Loucy (cell line): ENCODE measurements at regions not wholly inside any gene's neighbourhood (a gene's known extent, or its start where the extent isn't known, plus 50 kb on each side); places are given as distances from the start of the nearest gene placed in this dataset.

Source experiments
- CTCF ChIP-seq: fragments of 200-600 bp; sonication (generic); conservative IDR thresholded peaks from 2 replicates; pipeline ENCODE4 v1.5.1; 2014; ENCODE audit warnings: mild to moderate bottlenecking, antibody characterized with exemption, low read length
- EZH2phosphoT487 ChIP-seq: fragments of 200-600 bp; IDR thresholded peaks from 2 replicates; pipeline ENCODE4 v1.6.1; 2018; ENCODE audit warnings: antibody characterized with exemption, mild to moderate bottlenecking, moderate library complexity, borderline replicate concordance

GRCh38 chr2:12556762-12557161 is 160.0 kb upstream of the TRIB2 start:
- TF ChIP-seq CTCF: no peak
- TF ChIP-seq EZH2phosphoT487: no peak
